Natural killer cell treated with Interleukin-12 subunit alpha and Interleukin-12 subunit beta and Interleukin-15 and Interleukin-18, amount 100 ng/mL, for 72 hours (primary cell): ENCODE measurements at regions not wholly inside any gene's neighbourhood (a gene's known extent, or its start where the extent isn't known, plus 50 kb on each side); places are given as distances from the start of the nearest gene placed in this dataset.
"Not testable (repeated sequence)": the region's sequence is repeated elsewhere in the genome, so short reads cannot be mapped to it uniquely, and the experiment has no call there.

Source experiments
- ATAC-seq, 2 donors: fragments of 150-1000 bp; cut with Tn5 transposase in 1 of 2; sonication (Bioruptor Pico), chemical (Tn5 transposase) in 1 of 2; 2 replicates each; pipeline ENCODE4 v1.10.0; 2021
- DNase-seq: peaks from one replicate; pipeline ENCODE4 v3.0.0; 2022; ENCODE audit warnings: low spot score
- H3K27ac Mint-ChIP-seq, 2 donors: 1 replicate in 1 of 2; 2 replicates in 1 of 2; pipeline ENCODE4 v1.8.0; 2022; ENCODE audit warnings: mixed read lengths in 2 of 2, mild to moderate bottlenecking in 1 of 2, moderate library complexity in 1 of 2
- H3K27me3 Mint-ChIP-seq, 2 donors: 1 replicate in 1 of 2; 2 replicates in 1 of 2; pipeline ENCODE4 v1.8.0; 2022; ENCODE audit warnings: mixed read lengths in 2 of 2
- H3K36me3 Mint-ChIP-seq: one replicate; pipeline ENCODE4 v1.8.0; 2022; ENCODE audit warnings: mixed read lengths
- H3K4me1 Mint-ChIP-seq, 2 donors: 1 replicate in 1 of 2; 2 replicates in 1 of 2; pipeline ENCODE4 v1.8.0; 2022; ENCODE audit warnings: low read depth in 2 of 2, mixed read lengths in 2 of 2, mild to moderate bottlenecking in 1 of 2
- H3K4me3 Mint-ChIP-seq: one replicate; pipeline ENCODE4 v1.8.0; 2022; ENCODE audit warnings: mixed read lengths
- H3K9me3 Mint-ChIP-seq: 2 replicates; pipeline ENCODE4 v1.8.0; 2022; ENCODE audit warnings: mixed read lengths

DNA sequence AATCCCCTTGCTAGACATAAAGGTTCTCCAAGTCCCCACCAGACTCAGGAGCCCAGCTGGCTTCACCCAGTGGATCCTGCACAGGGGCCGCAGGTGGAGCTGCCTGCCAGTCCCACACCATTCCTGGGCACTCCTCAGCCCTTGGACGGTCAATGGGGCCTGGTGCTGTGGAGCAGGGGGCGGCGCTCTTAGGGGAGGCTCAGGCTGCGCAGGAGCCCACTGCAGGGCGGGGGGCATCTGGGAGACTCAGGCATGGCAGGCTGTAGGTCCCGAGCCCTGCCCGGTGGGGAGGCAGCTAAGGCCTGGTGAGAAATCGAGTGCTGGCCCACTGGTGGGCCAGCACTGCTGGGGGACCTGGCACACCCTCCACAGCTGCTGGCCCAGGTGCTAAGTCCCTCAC is 75.1 kb upstream of the TBC1D5 start:
- H3K36me3 Mint-ChIP-seq: no peaks in the 10 kb centered on the region
- ATAC-seq: no peak
- DNase-seq: no peak
- no peak overlapping the region for H3K27ac Mint-ChIP-seq
- no peak overlapping the region for H3K4me3 Mint-ChIP-seq
- H3K9me3 Mint-ChIP-seq: no peaks in the 10 kb centered on the region
- no peaks in the 10 kb centered on the region for H3K4me1 Mint-ChIP-seq
- H3K27me3 Mint-ChIP-seq: no peaks in the 10 kb centered on the region

DNA sequence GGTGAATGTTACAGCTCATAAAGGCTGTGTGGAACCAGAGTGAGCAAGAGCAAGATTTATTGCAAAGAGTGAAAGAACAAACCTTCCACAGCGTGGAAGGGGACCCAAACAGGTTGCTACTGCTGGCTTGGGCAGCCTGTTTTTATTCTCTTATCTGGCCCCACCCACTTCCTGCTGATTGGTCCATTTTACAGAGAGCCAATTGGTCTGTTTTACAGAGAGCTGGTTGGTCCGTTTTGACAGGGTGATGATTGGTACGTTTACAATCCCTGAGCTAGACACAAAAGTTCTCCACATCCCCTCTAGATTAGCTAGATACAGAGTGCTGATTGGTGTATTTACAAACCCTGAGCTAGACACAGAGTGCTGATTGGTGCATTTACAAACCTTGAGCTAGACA is 74.4 kb upstream of the TBC1D5 start:
- not testable (repeated sequence) for H3K9me3 Mint-ChIP-seq, H3K4me1 Mint-ChIP-seq, H3K27me3 Mint-ChIP-seq, H3K27ac Mint-ChIP-seq, DNase-seq, H3K36me3 Mint-ChIP-seq, H3K4me3 Mint-ChIP-seq, ATAC-seq

DNA sequence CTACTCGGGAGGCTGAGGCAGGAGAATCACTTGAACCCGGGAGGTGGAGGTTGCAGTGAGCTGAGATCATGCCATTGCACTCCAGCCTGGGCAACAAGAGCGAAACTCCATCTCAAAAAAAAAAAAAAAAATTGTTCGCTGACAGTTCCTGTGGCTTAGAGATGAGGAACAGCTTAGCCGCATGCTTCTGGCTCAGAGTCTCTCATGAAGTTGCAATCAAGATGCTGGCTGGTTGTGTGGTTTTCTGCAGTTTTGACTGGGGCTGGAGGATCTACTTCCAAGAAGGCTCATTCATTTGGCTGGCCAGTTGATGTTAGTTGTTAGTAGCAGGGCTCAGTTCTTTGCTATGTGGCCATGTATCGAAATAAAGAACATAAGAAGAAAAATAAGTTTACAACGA is 69.9 kb upstream of the TBC1D5 start:
- H3K9me3 Mint-ChIP-seq, H3K27ac Mint-ChIP-seq, DNase-seq, ATAC-seq, H3K4me1 Mint-ChIP-seq, H3K4me3 Mint-ChIP-seq, H3K36me3 Mint-ChIP-seq: not testable (repeated sequence)
- peaks cover 11 to 37% of the 10 kb centered on the region in 2 donors for H3K27me3 Mint-ChIP-seq

DNA sequence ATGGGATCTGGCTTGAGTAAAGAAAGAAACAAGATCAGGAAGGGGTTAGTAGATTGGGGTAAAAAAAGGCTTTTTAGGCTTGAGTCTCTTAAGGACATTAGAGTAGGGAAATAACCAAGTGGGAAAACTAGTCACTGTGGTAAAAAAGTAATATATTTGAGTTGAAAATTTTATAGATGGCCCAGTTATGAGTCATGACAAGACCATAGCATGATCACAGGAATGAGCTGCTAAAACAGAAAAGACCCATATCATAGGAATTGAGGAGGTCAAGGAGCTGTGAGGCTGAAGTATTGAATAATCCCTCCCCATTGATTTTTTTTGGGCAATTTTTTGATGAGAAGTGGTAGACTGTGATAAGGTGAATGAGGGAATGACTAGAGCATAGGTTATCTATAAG is 69.2 kb upstream of the TBC1D5 start:
- ATAC-seq: no peak
- no peaks in the 10 kb centered on the region for H3K9me3 Mint-ChIP-seq
- no peaks in the 10 kb centered on the region for H3K36me3 Mint-ChIP-seq
- H3K27ac Mint-ChIP-seq: no peak overlapping the region
- H3K4me1 Mint-ChIP-seq: peaks cover 0 to under 1% of the 10 kb centered on the region in 2 donors
- H3K4me3 Mint-ChIP-seq: no peak overlapping the region
- H3K27me3 Mint-ChIP-seq: peaks cover 12 to 37% of the 10 kb centered on the region in 2 donors
- no peak for DNase-seq

DNA sequence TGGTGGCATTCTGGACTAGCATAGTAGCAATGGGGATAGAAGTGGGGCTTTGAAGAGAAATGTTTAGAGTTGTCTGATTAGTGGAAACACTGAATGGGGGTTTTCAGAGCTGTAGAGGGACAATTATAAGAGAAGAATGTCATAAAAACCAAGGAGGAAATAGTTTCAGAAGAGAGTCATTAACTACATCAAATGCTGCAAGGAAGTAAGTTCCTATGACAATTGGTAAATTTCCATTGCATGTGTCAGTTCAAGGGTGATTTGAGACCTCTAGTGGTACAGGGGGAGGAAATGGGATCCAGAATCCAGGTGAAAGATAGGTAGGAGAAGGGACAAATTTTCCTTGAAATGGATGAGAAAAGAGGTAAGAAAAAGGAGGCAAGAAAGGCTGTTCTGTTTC is 68.3 kb upstream of the TBC1D5 start:
- ATAC-seq (no peak), DNase-seq (no peak)
- Mint-ChIP-seq H3K36me3 (no peaks in the 10 kb centered on the region), H3K27me3 (peaks cover 14 to 37% of the 10 kb centered on the region in 2 donors), H3K27ac (no peak overlapping the region), H3K4me3 (no peak overlapping the region), H3K4me1 (peaks cover 0 to 6% of the 10 kb centered on the region in 2 donors), H3K9me3 (no peaks in the 10 kb centered on the region)

DNA sequence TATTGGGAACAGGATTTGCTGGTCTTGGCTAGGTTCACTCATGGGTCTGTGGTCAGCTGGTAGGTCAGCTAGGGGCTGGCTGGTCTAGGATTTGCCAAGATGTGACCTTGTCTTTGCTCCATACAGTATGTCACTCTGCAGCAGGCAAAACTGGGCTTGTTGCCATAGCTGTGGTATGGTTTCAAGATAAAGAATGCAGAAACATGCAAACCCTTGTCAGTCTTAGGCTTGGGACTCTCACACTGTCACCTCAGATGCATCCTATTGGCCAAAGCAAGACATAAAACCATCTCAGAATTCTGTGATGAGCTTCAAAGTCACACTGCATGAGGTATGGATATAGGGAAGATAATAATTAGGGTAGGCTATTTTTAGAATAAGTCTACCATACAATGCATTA is 66.6 kb upstream of the TBC1D5 start:
- Mint-ChIP-seq H3K27me3 (peaks cover 14 to 37% of the 10 kb centered on the region in 2 donors), H3K27ac (no peak overlapping the region), H3K36me3 (no peaks in the 10 kb centered on the region), H3K4me3 (no peak overlapping the region), H3K9me3 (no peaks in the 10 kb centered on the region), H3K4me1 (peaks cover 0 to 6% of the 10 kb centered on the region in 2 donors)
- DNase-seq: no peak
- no peak for ATAC-seq

DNA sequence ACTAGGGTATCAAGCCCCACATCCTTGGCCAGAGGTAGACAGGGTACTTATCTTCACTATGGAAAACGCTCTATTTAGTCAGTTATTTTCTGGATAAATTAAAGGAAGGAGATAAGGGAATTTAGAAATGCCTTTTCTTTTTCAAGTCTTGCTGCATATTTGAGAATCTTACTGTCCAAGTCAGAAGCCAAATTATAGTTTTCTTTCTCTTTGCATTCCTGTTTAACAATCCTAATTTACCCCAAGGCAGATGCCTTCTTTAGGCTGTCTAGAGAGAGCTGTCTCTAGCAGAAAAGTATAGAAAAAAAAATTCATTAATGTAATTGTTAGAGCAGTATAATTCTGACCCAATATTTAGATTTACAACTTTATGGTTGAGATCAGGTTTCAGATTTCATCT is 64.4 kb upstream of the TBC1D5 start:
- no peak for DNase-seq
- no peaks in the 10 kb centered on the region for H3K36me3 Mint-ChIP-seq
- H3K27me3 Mint-ChIP-seq: peaks cover 16 to 37% of the 10 kb centered on the region in 2 donors
- no peak overlapping the region for H3K4me3 Mint-ChIP-seq
- H3K9me3 Mint-ChIP-seq: no peaks in the 10 kb centered on the region
- peaks cover 0 to 6% of the 10 kb centered on the region in 2 donors for H3K4me1 Mint-ChIP-seq
- no peak overlapping the region for H3K27ac Mint-ChIP-seq
- no peak for ATAC-seq

DNA sequence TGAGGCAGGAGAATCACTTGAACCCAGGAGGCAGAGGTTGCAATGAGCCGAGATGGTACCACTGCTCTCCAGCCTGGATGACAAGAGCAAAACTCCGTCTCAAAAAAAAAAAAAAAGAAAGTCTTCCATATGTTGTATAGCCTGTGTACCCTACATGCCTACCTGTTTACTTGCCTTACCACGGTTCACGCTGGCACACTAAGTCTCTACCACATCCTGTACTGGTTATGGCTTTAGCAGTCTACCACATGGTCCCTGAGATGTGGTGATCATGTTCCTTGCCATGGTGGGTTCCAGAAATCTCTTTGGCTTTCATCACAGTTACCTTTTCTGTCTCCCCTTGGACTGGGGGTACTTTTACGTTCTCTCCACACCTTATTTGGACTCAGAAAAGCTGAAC is 63.8 kb upstream of the TBC1D5 start:
- Mint-ChIP-seq H3K4me1 (peaks cover 0 to 6% of the 10 kb centered on the region in 2 donors), H3K27ac (no peak overlapping the region), H3K36me3 (no peaks in the 10 kb centered on the region), H3K9me3 (no peaks in the 10 kb centered on the region), H3K4me3 (no peak overlapping the region), H3K27me3 (peaks cover 12 to 31% of the 10 kb centered on the region in 2 donors)
- DNase-seq: no peak
- ATAC-seq: peak in 1 of 2 donors; percentile 50

DNA sequence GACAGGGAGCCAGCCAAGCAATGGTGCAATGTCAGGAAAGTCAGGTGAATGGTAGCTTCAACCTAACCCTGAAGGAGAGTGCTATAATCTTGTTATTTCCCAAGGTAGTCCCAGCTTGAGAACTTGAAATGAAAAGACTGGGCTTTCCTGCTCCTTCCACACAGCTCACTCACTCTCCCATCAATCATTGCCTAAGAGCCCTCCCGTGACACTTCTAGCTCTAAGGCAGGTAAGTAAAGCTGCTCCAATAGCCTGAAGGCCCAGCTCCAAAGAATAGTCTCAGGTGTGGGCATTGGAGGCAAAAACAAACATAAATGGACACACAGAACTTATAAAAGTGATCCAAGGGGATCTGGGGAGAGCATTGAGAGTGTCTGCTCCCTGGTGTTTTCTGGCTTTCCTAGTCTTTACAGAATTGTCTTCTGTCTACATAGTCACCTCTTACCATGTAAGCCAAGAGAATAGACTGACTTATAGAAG is 63.1 kb upstream of the TBC1D5 start:
- DNase-seq (no peak), ATAC-seq (no peak)
- H3K27ac Mint-ChIP-seq: no peak overlapping the region
- H3K36me3 Mint-ChIP-seq: no peaks in the 10 kb centered on the region
- H3K27me3 Mint-ChIP-seq: peaks cover 8 to 24% of the 10 kb centered on the region in 2 donors
- no peak overlapping the region for H3K4me3 Mint-ChIP-seq
- H3K9me3 Mint-ChIP-seq: no peaks in the 10 kb centered on the region
- peaks cover 0 to 6% of the 10 kb centered on the region in 2 donors for H3K4me1 Mint-ChIP-seq

DNA sequence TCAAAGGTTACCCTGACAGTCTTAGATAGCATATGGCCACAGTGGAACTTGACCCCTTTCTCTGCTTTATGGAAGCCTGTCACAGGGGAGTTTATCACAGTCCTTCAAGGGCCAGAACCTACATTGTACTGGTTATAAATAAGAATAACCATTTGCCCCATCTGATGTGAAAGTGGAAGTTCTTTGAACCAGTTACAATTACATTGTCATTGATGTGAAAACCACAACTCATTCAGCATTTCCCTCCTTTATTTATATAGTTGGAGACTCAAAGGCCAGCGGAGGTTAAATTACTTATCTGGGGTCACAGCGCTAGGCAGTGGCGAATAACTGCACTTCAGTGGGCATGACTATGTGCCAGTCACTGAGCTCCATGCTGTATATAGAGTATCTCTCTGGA is 60.5 kb upstream of the TBC1D5 start:
- H3K27ac Mint-ChIP-seq: no peak overlapping the region
- no peak for DNase-seq
- no peaks in the 10 kb centered on the region for H3K9me3 Mint-ChIP-seq
- no peak overlapping the region for H3K4me3 Mint-ChIP-seq
- H3K4me1 Mint-ChIP-seq: peaks cover 0 to 6% of the 10 kb centered on the region in 2 donors
- ATAC-seq: no peak
- H3K27me3 Mint-ChIP-seq: peaks cover 8 to 13% of the 10 kb centered on the region in 2 donors
- H3K36me3 Mint-ChIP-seq: no peaks in the 10 kb centered on the region

DNA sequence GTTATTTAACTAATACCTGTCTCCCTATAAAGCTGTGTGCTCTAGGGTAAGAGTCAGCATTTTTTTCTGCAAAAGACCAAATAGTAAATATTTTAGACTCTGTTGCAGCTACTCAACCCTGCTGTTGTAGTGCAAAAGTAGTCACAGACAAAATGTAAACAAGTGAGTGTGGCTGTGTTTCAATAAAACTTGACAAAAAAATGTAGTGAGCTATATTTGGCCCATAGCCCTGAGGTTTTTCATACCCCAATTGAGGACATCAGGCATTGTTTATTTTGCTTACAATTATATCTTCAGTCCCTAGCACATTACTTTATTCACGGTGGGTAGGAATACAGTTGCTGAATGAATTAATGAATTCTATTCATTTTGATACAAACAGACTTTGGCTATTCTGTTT is 58.7 kb upstream of the TBC1D5 start:
- DNase-seq (no peak), ATAC-seq (no peak)
- Mint-ChIP-seq H3K27ac (no peak overlapping the region), H3K27me3 (peaks cover 5 to 8% of the 10 kb centered on the region in 2 donors), H3K4me3 (no peak overlapping the region), H3K4me1 (no peaks in the 10 kb centered on the region), H3K36me3 (no peaks in the 10 kb centered on the region), H3K9me3 (no peaks in the 10 kb centered on the region)

DNA sequence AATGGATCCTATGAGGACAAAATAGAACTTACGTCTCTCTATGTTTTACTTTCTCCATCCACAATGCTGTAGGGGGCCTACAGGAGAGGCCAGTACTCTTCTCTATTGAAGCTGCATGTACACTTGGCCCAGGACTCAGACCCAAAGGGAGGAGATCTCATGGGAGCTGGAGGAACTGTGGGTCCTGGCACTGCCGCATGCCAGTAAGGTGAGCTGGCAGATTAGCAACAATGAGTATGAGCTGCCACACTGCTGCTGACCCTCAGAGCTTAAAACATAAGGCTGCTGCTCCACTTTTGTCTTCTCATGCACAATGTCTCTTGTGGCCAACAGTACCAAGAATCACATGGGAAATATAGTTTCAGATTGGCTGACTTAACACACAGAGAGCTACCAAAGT is 57.8 kb upstream of the TBC1D5 start:
- DNase-seq (no peak), ATAC-seq (no peak)
- no peak overlapping the region for H3K4me3 Mint-ChIP-seq
- H3K27me3 Mint-ChIP-seq: peaks cover 5 to 8% of the 10 kb centered on the region in 2 donors
- H3K36me3 Mint-ChIP-seq: no peaks in the 10 kb centered on the region
- H3K27ac Mint-ChIP-seq: no peak overlapping the region
- no peaks in the 10 kb centered on the region for H3K9me3 Mint-ChIP-seq
- H3K4me1 Mint-ChIP-seq: no peaks in the 10 kb centered on the region

DNA sequence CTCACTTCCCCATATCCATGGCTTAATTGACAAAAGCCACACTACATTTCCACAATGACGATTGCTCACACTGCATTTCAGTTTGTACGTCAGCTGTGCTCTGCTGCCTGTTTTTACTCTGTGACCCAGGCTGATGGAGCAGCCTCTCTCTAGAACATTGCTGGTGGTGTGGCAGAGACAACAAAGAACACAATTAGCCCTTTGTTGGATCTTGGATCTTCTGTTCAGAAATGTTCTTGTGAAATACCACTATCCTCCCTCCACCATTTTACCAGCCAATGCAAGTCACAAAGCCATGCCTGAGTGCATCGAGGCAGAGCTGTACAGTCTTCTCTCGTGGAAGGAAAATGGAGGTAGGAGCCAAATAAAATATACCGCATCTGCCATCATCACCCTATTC is 56.9 kb upstream of the TBC1D5 start:
- H3K9me3 Mint-ChIP-seq: no peaks in the 10 kb centered on the region
- H3K27me3 Mint-ChIP-seq: peaks cover 5 to 8% of the 10 kb centered on the region in 2 donors
- H3K36me3 Mint-ChIP-seq: no peaks in the 10 kb centered on the region
- H3K4me3 Mint-ChIP-seq: no peak overlapping the region
- no peak for DNase-seq
- H3K27ac Mint-ChIP-seq: no peak overlapping the region
- no peaks in the 10 kb centered on the region for H3K4me1 Mint-ChIP-seq
- ATAC-seq: no peak

DNA sequence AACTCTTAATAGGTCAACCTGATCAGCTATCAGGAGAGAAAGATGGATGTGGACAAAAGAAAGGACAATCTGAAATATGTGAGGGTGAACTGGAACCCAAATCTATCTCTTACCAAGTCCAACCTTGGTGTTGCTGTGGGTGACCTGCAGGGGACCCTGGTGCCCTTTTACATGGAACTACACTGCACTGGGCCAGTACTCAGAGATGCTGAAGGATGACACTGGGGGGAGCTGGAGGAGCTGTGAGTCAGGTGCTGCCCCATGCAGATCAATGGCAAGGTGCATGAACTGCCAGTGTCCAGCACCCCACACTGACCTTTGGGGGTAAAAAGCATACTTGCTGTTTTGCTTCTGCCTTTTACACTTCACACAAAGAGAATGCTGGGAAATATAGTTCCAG is 55.6 kb upstream of the TBC1D5 start:
- Mint-ChIP-seq H3K4me3 (no peak overlapping the region), H3K27me3 (peaks cover 5 to 8% of the 10 kb centered on the region in 2 donors), H3K4me1 (no peaks in the 10 kb centered on the region), H3K9me3 (no peaks in the 10 kb centered on the region), H3K27ac (no peak overlapping the region), H3K36me3 (peaks cover 4% of the 10 kb centered on the region)
- peak in 1 of 2 donors; percentile 48 for ATAC-seq
- no peak for DNase-seq

DNA sequence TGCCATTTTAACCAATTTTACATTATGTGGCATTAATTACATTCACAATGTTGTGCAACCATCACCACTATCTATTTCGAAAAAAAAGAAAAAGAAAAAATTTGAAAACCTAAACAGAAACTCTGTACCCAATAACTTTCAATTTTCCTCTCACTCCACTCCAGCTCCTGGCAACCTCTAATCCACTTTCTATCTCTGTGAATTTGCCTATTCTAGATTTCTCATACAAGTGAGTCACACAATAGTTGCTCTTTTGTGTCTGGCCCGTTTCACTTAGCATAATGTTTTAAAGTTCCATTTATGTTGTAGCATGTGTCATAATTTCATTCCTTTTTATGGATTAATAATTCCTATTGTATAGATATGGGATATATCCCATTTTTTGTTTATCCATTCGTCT is 53.3 kb upstream of the TBC1D5 start:
- H3K27ac Mint-ChIP-seq: no peak overlapping the region
- no peak overlapping the region for H3K4me3 Mint-ChIP-seq
- no peaks in the 10 kb centered on the region for H3K4me1 Mint-ChIP-seq
- H3K27me3 Mint-ChIP-seq: peaks cover 7 to 19% of the 10 kb centered on the region in 2 donors
- DNase-seq: no peak
- peaks cover 14% of the 10 kb centered on the region for H3K36me3 Mint-ChIP-seq
- ATAC-seq: no peak
- peaks cover 6% of the 10 kb centered on the region for H3K9me3 Mint-ChIP-seq
